GM21737 (cell line): ENCODE measurements at regions not wholly inside any gene's neighbourhood (a gene's known extent, or its start where the extent isn't known, plus 50 kb on each side); places are given as distances from the start of the nearest gene placed in this dataset.

Experiments used
- ATAC-seq: cut with Tn5 transposase; IDR thresholded peaks from one replicate; pipeline ENCODE4 v1.9.1; 2021; ENCODE audit warnings: mild to moderate bottlenecking, moderate library complexity; ENCODE audit not compliant: unreplicated experiment

GRCh38 chr5:71939452-71940230 lies 167.6 kb upstream of the MAP1B start:
- no peak for ATAC-seq

GRCh38 chr5:71943874-71944273 lies 163.4 kb upstream of the MAP1B start:
- ATAC-seq = no peak

- no peak for ATAC-seq
These were observed 161.8 kb upstream of the MAP1B start for GRCh38 chr5:71945436-71945835.

GRCh38 chr5:71946343-71947030 lies 160.8 kb upstream of the MAP1B start:
- ATAC-seq = no peak

GRCh38 chr5:71948206-71948605 lies 159.1 kb upstream of the MAP1B start:
- ATAC-seq = no peak

- no peak for ATAC-seq
These were observed 157.5 kb upstream of the MAP1B start for GRCh38 chr5:71949772-71950171.

GRCh38 chr5:71953866-71954265 lies 153.4 kb upstream of the MAP1B start:
- no peak for ATAC-seq

- no peak for ATAC-seq
These were observed 152.9 kb upstream of the MAP1B start for GRCh38 chr5:71954329-71954728.

GRCh38 chr5:71955723-71956122 lies 151.6 kb upstream of the MAP1B start:
- ATAC-seq = no peak

GRCh38 chr5:71957292-71957898 lies 149.9 kb upstream of the MAP1B start:
- ATAC-seq = no peak

GRCh38 chr5:71960195-71960594 lies 147.1 kb upstream of the MAP1B start:
- no peak for ATAC-seq

GRCh38 chr5:71961786-71962185 lies 145.5 kb upstream of the MAP1B start:
- no peak for ATAC-seq

- no peak for ATAC-seq
These were observed 137.8 kb upstream of the MAP1B start for GRCh38 chr5:71969460-71969859.

GRCh38 chr5:71971862-71972261 lies 135.4 kb upstream of the MAP1B start:
- ATAC-seq = no peak

- ATAC-seq = no peak
These were observed 134.3 kb upstream of the MAP1B start for GRCh38 chr5:71972777-71973473.

GRCh38 chr5:71973563-71973962 lies 133.7 kb upstream of the MAP1B start:
- no peak for ATAC-seq

- ATAC-seq = no peak
These were observed 133.1 kb upstream of the MAP1B start for GRCh38 chr5:71974165-71974564.

- ATAC-seq = no peak
These were observed 132.7 kb upstream of the MAP1B start for GRCh38 chr5:71974622-71975021.

GRCh38 chr5:71976449-71976848 lies 130.8 kb upstream of the MAP1B start:
- ATAC-seq = no peak

- ATAC-seq = no peak
These were observed 130.0 kb upstream of the MAP1B start for GRCh38 chr5:71977311-71977710.

GRCh38 chr5:71978216-71978615 lies 129.1 kb upstream of the MAP1B start:
- ATAC-seq = no peak
